ENCODE measurements at regions not wholly inside any gene's neighbourhood (a gene's known extent, or its start where the extent isn't known, plus 50 kb on each side); places are given as distances from the start of the nearest gene placed in this dataset.
A peak's percentile ranks its signal among the peaks of the same experiment; 100 is the strongest.

DNA sequence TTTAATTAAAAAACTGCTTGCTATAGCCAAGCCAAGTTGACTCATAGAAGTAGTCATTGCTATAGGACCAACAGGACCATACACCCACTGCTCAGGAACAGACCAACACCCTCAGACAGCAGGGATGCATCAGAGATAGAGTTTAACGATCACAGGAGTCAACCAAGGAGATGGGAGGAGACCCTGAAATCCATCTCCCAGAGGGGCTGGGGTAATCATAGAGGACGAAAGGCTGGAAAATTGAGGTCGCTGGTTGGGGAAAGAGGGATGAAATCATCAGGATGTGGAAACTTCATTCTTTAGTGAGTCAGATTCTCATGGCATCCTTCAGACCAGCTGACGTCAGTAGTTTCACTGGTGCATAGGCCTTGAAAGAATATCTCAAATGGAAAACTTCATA is 160.4 kb upstream of the GPC6 start:
- DNase-seq (no peak), ATAC-seq (ENCODE audit: insufficient read depth, low FRiP score) (no peak)
- Histone ChIP-seq H3K27me3 (ENCODE audit: control insufficient read depth in 3 of 3, insufficient read depth in 3 of 3, low read length in 2 of 3) (no peaks in the 10 kb centered on the region), H3K9me3 (ENCODE audit: control insufficient read depth in 4 of 4, insufficient read depth in 3 of 4, low read length in 3 of 4) (peaks cover 0 to 3% (median 0%) of the 10 kb centered on the region in 4 donors), H3K4me1 (ENCODE audit: control insufficient read depth in 5 of 5, insufficient read depth in 5 of 5, low read length in 5 of 5) (no peaks in the 10 kb centered on the region), H3K9ac (ENCODE audit: insufficient read depth in 1 of 2, low read length in 2 of 2) (no peak overlapping the region), H3K4me3 (no peak overlapping the region), H3K27ac (ENCODE audit: low read depth in 1 of 2, low read length in 1 of 2) (no peak overlapping the region), H3K36me3 (ENCODE audit: control insufficient read depth in 4 of 4, insufficient read depth in 4 of 4, low read length in 4 of 4) (peaks cover 0 to 1% (median 0%) of the 10 kb centered on the region in 4 donors)
- TF ChIP-seq, protein P1, sequence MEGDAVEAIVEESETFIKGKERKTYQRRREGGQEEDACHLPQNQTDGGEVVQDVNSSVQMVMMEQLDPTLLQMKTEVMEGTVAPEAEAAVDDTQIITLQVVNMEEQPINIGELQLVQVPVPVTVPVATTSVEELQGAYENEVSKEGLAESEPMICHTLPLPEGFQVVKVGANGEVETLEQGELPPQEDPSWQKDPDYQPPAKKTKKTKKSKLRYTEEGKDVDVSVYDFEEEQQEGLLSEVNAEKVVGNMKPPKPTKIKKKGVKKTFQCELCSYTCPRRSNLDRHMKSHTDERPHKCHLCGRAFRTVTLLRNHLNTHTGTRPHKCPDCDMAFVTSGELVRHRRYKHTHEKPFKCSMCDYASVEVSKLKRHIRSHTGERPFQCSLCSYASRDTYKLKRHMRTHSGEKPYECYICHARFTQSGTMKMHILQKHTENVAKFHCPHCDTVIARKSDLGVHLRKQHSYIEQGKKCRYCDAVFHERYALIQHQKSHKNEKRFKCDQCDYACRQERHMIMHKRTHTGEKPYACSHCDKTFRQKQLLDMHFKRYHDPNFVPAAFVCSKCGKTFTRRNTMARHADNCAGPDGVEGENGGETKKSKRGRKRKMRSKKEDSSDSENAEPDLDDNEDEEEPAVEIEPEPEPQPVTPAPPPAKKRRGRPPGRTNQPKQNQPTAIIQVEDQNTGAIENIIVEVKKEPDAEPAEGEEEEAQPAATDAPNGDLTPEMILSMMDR (IDR thresholded peaks at IDR 0.05; ENCODE audit: control extremely low read depth, extremely low read depth), result no peak
- WGBS, 2 donors, result 87 to 88% methylated on average over 4 of the region's 4 CpGs

DNA sequence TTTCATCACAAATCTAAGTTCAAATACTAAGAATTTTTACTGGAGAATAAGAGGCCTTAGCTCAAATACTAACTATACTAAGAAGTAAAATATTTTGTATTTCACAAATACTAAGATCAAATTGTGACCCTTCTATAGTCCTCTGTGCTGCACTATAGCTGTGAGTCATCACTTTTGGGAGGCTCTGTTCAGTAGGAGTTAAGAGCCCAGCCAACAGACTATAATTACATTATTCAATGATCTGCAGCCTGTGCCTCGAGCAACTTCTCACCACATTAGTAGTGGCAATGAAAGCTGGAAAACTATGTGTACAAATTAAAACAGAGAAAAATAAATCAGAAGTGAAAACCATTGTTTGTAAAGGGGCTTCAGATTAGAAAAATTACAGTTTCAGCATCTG is 147.3 kb upstream of the GPC6 start:
- H3K4me1 ChIP-seq (ENCODE audit: control insufficient read depth in 5 of 5, insufficient read depth in 5 of 5, low read length in 5 of 5), result no peaks in the 10 kb centered on the region
- DNase-seq, result no peak
- no peak overlapping the region for H3K4me3 ChIP-seq
- no peaks in the 10 kb centered on the region for H3K9me3 ChIP-seq (ENCODE audit: control insufficient read depth in 4 of 4, insufficient read depth in 3 of 4, low read length in 3 of 4)
- no peaks in the 10 kb centered on the region for H3K36me3 ChIP-seq (ENCODE audit: control insufficient read depth in 4 of 4, insufficient read depth in 4 of 4, low read length in 4 of 4)
- H3K27ac ChIP-seq (ENCODE audit: low read depth in 1 of 2, low read length in 1 of 2), result no peak overlapping the region
- no peak overlapping the region for H3K9ac ChIP-seq (ENCODE audit: insufficient read depth in 1 of 2, low read length in 2 of 2)
- 63 to 67% methylated on average over 1 of the region's 1 CpG for WGBS, 2 donors
- no peak for ATAC-seq (ENCODE audit: insufficient read depth, low FRiP score)
- TF ChIP-seq, protein P1 (IDR thresholded peaks at IDR 0.05; ENCODE audit: control extremely low read depth, extremely low read depth), result no peak
- H3K27me3 ChIP-seq (ENCODE audit: control insufficient read depth in 3 of 3, insufficient read depth in 3 of 3, low read length in 2 of 3), result no peaks in the 10 kb centered on the region

DNA sequence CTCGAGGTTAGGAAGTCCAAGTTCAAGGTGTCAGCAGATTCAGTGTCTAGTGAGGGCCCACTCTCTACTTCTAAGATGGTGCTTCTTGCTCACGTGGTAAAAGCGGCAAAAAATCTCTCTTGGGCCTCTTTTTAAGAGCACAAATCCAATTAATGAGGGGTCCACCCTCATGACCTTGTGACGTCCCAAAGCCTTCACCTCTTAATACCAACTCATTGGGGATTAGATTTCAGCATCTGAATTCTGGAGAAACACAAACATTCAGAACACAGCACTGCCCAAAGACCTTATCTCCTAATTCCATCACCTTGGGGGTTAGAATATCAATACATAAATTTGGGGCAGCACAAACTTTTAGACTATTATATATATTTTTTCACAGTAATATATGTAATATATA is 146.4 kb upstream of the GPC6 start:
- TF ChIP-seq, protein P1 (IDR thresholded peaks at IDR 0.05; ENCODE audit: control extremely low read depth, extremely low read depth), result no peak
- WGBS, 2 donors, result 81 to 87% methylated on average over 4 of the region's 4 CpGs
- Histone ChIP-seq H3K9ac (ENCODE audit: insufficient read depth in 1 of 2, low read length in 2 of 2) (no peak overlapping the region), H3K27me3 (ENCODE audit: control insufficient read depth in 3 of 3, insufficient read depth in 3 of 3, low read length in 2 of 3) (no peaks in the 10 kb centered on the region), H3K27ac (ENCODE audit: low read depth in 1 of 2, low read length in 1 of 2) (no peak overlapping the region), H3K36me3 (ENCODE audit: control insufficient read depth in 4 of 4, insufficient read depth in 4 of 4, low read length in 4 of 4) (no peaks in the 10 kb centered on the region), H3K9me3 (ENCODE audit: control insufficient read depth in 4 of 4, insufficient read depth in 3 of 4, low read length in 3 of 4) (no peaks in the 10 kb centered on the region), H3K4me3 (no peak overlapping the region), H3K4me1 (ENCODE audit: control insufficient read depth in 5 of 5, insufficient read depth in 5 of 5, low read length in 5 of 5) (no peaks in the 10 kb centered on the region)
- ATAC-seq (ENCODE audit: insufficient read depth, low FRiP score) (no peak), DNase-seq (no peak)

DNA sequence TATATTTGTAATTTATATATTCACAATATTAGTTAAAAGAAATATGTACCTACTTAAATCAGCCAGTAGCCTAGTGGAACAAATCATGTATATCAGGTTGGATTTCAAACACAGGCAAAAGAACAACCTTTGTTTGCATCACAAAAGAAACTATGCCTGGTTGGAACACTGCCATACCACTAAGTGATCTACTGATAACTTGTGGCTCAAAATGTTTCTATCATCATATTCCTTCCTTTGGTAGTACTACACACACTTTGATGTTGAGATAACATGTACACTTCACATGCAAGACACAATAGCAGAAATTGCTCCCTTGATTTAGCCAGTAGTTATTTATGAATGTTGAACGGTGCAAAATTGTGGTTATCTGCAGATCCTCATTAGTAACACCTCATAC is 146.0 kb upstream of the GPC6 start:
- WGBS, 2 donors, result 3 to 28% methylated on average over 1 of the region's 1 CpG
- ATAC-seq (ENCODE audit: insufficient read depth, low FRiP score) (no peak), DNase-seq (peak in 1 of 3 donors; percentile 15)
- Histone ChIP-seq H3K9ac (ENCODE audit: insufficient read depth in 1 of 2, low read length in 2 of 2) (no peak overlapping the region), H3K4me3 (no peak overlapping the region), H3K4me1 (ENCODE audit: control insufficient read depth in 5 of 5, insufficient read depth in 5 of 5, low read length in 5 of 5) (no peaks in the 10 kb centered on the region), H3K9me3 (ENCODE audit: control insufficient read depth in 4 of 4, insufficient read depth in 3 of 4, low read length in 3 of 4) (peaks cover 0 to 3% (median 0%) of the 10 kb centered on the region in 4 donors), H3K27me3 (ENCODE audit: control insufficient read depth in 3 of 3, insufficient read depth in 3 of 3, low read length in 2 of 3) (no peaks in the 10 kb centered on the region), H3K36me3 (ENCODE audit: control insufficient read depth in 4 of 4, insufficient read depth in 4 of 4, low read length in 4 of 4) (no peaks in the 10 kb centered on the region), H3K27ac (ENCODE audit: low read depth in 1 of 2, low read length in 1 of 2) (no peak overlapping the region)
- TF ChIP-seq, protein P1 (IDR thresholded peaks at IDR 0.05; ENCODE audit: control extremely low read depth, extremely low read depth), result no peak
